Ammon's horn (tissue), 1 donor: ENCODE measurements at regions not wholly inside any gene's neighbourhood (a gene's known extent, or its start where the extent isn't known, plus 50 kb on each side); places are given as distances from the start of the nearest gene placed in this dataset.
"Not testable (repeated sequence)": the region's sequence is repeated elsewhere in the genome, so short reads cannot be mapped to it uniquely, and the experiment has no call there.

Source experiments
- DNase-seq: peaks from one replicate; pipeline ENCODE4 v3.0.0-alpha.2; 2016; ENCODE audit warnings: low spot score

DNA sequence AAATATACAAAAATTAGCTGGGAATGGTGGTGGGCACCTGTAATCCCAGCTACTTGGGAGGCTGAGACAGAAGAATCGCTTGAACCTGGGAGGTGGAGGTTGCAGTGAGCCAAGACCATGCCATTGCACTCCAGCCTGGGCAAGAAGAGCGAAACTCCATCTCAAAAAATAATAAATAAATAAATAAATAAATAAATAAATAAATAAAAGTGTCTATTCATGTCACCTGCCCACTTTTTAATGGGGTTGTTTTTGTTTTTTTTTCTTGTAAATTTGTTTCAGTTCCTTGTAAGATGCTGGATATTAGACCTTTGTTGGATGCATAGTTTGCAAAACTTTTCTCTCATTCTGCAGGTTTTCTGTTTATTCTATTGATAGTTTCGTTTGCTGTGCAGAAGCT lies 71.9 kb upstream of the KCNAB1 start:
- not testable (repeated sequence) for DNase-seq

DNA sequence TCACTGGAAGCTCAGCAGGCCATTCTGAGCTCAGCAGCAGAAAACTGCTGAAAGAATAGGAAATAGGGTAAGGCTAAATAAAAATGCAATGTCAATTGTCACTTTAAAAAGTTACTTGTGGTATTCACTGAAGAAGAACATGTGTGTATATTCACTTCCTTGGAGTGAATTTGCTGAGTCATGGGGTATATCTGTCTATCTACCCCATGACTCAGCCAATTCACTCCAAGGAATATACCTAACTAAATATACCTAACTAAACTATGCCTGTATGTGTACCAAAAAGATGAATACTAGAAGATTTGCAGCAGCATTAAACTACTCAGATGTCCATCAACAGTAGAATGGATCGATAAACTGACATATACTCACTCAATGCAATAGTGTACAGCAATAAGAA lies 69.5 kb upstream of the KCNAB1 start:
- no peak for DNase-seq

DNA sequence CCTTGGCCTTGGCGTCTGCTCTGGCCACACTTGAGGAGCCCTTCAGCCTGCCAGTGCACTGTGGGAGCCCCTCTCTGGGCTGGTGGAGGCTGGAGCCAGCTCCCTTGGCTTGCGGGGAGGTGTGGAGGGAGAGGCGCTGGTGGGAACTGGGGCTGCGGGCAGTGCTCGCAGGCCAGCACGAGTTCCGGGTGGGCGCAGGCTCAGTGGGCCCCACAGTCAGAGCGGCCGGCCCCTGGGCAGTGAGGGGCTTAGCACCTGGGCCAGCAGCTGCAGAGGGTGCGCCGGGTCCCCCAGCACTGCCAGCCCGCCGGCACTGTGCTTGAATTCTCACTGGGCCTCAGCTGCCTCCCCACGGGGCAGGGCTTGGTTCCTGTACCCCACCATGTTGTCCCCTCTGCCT lies 68.7 kb upstream of the KCNAB1 start:
- no peak for DNase-seq

DNA sequence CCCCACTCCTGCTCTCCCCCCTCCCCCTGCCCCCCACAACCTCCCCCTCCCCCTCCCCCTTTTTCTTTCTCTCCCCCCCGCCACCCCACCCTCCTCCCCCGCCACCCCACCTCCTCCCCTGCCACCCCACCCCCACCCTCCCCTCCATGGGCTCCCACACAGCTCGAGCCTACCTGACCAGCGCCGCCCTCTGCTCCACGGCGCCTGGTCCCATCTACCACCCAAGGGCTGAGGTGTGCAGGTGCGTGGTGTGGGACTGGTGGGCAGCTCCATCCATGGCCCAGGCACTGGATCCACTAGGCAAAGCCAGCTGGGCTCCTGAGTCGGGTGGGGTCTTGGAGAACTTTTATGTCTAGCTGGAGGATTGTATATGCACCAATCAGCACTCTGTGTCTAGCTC lies 68.3 kb upstream of the KCNAB1 start:
- no peak for DNase-seq

DNA sequence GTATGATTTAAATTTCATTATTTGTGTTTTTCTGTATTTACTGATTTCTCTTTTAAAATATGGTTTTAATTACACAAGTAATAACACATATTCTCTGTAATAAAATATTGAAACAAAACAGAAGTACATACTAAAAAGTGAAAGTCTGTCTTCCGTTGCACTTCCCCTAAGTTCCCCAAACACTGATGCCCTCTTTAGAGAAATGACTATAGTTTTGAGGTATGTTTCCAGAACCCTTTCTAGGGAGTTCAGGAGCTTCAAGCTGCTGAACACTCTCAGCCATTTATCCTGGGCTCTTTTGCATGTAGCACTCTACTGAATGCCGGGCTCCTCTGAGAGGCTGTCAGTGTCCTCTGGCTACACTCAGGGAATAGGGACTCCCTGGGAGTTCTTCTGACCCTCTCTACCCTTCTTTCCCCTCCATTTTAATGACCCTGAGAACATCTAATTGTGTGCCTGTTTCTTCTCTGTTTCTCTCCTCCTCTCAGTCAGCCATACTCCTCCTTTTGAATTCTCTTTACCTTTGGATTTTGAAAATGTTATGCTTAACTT lies 60.4 kb upstream of the KCNAB1 start:
- no peak for DNase-seq

DNA sequence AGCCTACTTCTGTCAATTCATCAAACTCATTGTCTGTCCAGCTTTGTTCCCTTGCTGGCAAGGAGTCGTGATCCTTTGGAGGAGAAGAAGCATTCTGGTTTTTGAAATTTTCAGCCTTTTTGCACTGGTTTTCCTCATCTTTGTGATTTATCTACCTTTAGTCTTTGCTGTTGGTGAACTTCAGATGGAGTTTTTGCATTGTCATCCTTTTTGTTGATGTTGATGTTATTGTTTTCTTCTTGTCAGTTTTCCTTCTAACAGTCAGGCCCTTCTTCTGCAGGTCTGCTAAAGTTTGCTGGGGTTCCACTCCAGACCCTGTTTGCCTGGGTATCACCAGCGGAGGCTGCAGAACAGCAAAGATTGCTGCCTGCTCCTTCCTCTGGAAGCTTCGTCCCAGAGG lies 52.2 kb upstream of the KCNAB1 start:
- not testable (repeated sequence) for DNase-seq

DNA sequence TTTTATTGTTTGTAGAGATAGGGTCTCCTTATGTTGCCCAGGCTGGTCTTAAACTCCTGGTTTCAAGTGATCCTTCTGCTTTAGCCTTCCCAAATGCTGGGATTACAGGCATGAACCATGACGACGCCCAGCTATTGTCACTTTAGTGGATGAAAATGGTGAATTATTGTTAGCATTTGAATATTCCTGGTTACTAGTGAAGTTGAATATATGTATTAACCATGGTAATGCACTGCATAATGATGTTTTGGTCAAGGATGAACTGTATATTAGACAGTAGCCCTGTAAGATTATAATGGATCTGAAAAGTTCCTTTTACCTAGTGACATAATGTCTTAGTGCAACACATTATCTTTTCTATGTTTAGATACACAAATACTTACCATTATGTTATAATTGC lies 50.4 kb upstream of the KCNAB1 start:
- DNase-seq, result no peak
